Fibroblast of skin of abdomen (primary cell): ENCODE measurements at regions not wholly inside any gene's neighbourhood (a gene's known extent, or its start where the extent isn't known, plus 50 kb on each side); places are given as distances from the start of the nearest gene placed in this dataset.
"Not testable (repeated sequence)": the region's sequence is repeated elsewhere in the genome, so short reads cannot be mapped to it uniquely, and the experiment has no call there.

ENCODE experiments used
- DNase-seq: peaks from one replicate; pipeline ENCODE4 v3.0.0-alpha.2; 2013

DNA sequence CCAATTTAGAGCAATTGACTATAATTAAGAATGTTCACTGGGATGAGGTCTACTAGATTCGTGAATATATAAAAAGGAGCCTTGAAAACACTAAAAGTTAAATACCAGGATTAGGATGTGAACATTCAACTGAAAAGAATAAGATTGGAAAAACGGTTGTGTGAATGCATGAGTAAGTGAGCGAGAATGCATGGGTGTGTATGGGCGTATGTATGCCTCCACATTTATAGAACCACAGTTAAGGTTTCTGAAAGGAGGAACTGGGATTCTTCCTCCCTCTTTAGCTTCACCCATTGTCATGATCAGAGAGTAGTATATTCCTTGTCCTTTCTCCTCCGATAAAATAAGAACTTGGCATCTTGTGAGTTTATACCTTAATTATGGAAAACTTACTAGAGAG lies 151.1 kb upstream of the UBE2E3 start:
- no peak for DNase-seq

DNA sequence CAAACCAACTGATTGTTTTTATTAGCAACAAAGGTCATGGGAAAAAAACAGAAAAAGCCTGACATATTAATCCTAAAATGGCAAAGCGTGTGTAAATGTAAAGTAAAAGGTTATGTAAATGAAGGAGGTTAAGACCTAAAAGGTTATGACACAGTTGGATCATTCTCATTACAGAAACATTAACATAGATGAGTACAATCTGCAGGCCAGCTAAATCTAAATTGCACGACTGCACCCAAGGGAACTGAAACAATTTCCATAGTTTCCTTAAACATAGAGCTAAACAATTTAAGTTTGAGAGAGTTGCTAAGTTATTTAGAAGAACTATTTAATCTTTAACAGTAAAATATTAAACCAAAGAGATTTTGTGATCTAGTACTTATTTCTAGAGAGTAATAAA lies 151.6 kb upstream of the UBE2E3 start:
- no peak for DNase-seq

DNA sequence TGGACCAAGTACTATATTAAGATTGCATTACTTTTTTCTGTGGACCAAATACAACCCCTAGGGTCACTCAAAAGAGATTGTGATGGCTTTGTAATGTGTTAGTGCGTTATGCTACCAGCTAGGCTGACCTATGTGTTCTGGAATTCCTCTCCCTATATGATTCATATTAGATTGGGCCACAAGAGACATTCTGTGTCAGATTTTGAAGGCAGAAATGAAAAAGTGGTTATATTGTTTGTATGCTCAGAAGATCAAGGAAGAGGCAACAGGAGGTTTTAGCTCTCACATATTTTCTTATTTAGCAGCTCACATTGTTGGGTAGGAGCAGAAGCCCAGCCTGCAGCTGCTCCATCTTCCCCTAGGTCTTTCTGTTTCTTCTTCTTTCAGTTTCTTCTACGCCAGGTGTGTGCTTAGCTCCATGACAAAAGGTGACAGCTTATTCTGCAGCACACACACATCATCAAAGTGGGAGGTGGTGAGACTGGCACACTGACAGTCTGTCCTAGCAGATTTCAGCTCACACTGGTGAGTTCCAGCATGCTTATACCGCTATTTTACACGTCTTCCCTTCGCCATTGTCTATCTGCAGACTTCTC lies 156.8 kb upstream of the UBE2E3 start:
- DNase-seq: peak; percentile 76

DNA sequence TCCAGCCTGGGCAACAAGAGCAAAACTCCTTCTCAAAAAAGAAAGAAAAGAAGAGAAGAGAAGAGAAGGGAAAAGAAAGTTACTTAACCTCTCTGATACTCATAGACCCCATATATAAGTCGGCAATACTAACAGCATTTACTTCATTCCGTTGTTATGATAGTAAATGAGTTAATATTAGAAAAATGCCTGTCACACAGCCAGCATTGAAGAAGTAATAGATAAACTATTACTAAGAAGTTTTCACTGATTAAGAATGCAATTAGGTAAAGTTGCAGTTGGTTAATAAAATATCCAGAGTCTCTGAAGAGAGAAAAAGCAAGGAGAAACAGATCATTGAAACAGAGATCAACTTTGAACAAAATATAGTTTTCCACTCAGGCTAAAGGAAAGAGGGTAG lies 161.3 kb upstream of the UBE2E3 start:
- peak; percentile 2 for DNase-seq

DNA sequence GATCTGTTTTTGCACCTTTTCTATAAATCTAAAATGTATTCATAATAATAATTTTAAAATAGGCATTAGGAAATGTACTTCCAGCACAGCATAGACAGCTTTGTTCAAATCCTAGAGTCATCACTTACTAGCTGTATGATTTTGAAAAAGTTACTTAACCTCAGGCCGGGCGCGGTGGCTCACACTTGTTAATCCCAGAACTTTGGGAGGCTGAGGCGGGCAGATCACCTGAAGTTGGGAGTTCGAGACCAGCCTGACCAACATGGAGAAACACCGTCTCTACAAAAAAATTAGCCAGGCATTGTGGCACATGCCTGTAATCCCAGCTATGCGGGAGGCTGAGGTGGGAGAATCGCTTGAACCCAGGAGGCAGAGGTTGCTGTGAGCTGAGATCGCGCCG lies 161.7 kb upstream of the UBE2E3 start:
- DNase-seq: not testable (repeated sequence)

DNA sequence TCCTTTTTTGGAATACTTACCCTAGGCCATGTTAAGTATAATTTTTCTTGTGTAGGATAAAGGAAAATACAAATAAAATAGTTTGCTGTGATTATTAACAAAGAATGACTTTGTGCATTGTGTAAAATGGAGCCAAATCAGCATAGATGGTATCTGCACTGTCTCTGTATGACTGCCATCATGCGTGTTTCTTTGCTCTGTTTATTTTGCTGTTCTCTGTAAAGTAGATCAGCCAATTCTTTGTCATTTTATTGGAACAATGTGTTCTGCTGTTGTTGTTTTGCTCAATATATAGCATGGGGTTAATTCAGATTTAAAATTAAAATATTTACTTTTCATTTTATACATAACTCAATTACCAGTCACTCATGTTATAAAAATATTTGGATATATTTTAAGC lies 181.3 kb upstream of the UBE2E3 start:
- no peak for DNase-seq

DNA sequence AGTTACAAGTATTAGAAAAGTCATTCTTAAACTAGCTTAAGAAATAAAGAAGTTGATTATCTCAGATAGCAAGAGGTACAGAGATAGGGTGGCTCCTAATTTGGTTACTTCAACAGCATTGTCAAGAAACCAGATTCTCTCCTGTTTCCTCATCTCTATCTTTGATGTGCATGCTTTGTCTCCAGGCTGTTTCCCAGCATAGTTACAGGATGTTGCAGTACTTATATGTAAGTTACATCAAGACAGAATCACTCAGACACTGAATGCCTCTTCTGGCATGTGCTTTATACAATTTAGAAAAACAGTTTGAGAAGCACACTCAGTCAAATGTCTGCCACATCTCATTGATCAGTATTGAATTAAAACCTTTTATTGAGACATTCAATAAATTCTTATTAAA lies 189.5 kb upstream of the UBE2E3 start:
- DNase-seq: peak; percentile 73

DNA sequence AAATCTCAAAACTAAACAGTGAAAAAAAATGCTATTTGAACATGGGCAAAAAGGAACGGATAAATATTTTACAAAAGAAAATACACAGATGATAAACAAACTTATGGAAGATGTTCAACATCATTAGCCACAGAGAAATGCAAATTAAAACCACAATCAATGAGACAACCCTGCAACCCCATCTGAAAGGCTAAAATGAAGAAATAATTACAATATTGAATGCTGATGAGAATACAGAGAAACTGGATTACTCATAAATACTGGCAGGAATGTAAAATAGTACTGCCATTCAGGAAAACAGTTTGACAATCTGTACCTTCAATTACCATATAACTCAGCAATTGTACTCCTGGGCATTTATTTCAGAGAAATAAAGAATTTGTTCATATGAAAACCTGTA lies 193.1 kb upstream of the UBE2E3 start:
- peak; percentile 58 for DNase-seq

DNA sequence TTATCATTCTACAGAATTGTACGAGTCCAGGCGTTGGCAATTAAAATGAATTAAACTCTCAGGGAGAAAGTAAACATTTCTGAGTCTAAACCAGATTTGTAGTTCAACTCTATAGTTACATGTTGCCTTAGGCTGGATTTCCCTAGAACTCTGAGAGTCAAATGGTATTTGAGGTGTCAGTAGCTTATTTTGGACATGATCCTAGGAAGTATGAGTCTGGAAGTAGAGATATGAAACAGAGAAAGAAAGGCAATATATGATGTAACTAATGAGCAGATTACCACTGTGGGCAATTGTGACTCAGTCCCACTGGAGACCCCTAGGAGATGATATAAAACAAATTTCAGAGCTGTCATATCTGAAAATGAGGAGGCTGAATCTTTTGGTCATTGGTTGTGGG lies 199.1 kb upstream of the UBE2E3 start:
- peak; percentile 11 for DNase-seq

DNA sequence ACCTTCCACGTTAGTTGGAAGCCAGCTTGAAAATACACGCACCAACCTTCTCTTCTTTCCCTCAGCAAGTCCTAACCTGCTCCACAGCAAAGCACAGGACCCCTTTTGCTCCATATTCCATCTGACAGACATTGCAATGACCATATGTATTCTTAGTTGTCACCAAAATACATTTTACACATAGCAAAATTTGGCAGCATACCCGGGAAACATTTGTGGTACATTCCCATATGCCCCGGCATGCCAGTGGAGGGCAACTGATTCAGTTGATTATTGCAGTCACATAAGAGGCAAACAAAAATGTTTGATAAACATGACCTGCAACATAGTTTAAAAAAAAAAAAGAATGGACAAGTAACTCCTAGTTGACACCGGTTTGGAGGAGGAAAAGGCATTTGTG lies 202.1 kb upstream of the UBE2E3 start:
- no peak for DNase-seq

DNA sequence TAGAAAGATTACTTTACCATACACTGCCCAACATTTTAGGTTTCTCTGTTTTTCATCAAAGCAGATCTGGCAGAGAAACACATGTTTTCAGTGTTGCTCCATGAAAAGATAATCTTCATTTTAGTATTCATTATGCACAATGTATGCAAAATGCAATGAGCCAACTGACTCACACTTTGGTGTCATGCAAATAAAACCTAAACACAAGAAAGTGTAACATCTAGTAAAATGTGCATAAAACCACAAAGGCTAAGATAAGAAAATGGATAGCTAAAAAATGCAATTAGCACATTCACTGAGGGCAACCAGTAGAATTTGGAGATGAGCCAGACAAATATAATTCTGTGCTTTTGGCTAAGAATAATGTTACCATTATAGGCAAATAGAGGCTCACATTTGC lies 203.5 kb upstream of the UBE2E3 start:
- DNase-seq: peak; percentile 73

DNA sequence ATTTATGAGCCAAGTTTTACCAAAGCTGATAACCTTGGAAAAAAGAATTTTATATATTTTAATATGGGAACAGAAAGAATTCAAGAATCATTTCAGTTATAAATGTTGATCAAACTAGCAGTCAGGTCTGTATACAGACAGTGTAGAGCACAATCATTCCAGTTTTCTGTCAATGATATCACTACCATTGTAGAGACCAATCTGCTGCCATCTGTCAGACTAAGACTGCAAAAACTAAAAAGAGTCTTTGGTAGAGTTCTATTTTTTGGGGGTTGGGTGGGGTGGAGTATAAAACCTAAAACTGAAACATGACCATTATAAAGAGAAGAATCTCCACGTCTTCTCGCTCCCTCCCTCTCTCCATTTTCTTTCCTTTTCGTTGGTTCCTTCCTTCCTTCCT lies 204.7 kb upstream of the UBE2E3 start:
- no peak for DNase-seq

DNA sequence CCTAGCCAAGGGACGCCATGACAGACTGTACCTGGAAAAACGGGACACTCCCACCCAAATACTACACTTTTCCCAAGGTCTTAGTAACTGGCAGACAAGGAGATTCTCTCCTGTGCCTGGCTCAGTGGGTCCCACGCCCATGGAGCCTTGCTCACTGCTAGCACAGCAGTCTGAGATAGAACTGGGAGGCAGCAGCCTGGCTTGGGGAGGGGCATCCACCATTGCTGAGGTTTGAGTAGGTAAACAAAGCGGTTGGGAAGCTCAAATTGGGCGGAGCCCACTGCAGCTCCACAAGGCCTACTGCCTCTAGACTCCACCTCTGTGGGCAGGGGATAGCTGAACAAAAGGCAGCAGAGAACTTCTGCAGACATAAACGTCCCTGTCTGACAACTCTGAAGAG lies 215.1 kb upstream of the UBE2E3 start:
- not testable (repeated sequence) for DNase-seq

DNA sequence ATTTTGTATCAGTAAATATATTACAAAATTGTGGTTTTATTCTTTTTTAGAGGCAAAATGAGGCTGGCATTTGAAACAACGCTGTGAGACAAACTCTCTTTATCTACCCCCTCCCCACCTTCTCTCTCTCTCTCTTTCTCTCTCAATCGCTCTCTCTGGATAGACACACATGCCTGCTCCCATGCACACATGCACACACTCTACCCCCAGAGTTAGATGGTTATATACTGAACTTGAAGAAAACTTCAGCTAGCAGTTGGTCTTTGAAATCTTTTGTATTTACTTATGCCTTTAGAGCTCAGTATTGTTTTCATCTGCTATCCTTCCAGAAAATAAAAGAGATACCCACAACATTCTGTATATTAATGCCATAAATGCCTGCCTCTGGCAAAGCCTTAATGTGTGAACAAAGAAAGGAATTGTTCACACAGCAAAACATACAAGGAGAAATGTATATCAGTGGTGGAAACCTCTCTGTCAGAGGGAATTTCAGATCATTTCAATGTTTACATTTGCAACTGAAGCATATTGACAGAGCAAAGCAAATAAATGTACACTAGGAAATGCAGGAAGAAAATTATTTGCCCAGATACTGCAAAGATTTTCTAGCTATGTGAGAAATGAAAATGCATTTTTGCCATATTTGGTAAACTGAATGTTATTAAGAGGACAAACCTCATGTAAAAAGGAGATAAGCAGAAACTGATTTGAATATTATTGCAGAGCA lies 217.0 kb upstream of the UBE2E3 start:
- DNase-seq: no peak

DNA sequence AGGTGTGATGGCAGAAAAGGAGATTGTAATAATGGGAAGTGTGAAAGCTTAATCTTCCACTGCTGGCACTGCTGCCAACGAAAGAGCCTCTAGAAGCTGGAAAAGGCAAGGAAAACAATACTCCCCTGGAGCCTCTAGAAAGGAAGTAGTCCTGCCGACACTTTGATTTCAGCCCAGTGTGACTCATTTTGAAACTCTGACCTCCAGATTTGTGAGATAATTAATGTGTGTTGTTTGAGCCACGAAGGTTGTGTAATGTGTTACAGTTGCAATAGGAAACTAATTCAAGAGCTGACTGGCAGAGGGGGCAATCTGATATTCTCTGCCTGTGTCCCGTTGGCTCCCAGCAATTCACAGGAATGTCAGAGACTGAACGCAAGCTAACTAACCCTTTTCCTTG lies 219.2 kb upstream of the UBE2E3 start:
- DNase-seq: peak; percentile 58

DNA sequence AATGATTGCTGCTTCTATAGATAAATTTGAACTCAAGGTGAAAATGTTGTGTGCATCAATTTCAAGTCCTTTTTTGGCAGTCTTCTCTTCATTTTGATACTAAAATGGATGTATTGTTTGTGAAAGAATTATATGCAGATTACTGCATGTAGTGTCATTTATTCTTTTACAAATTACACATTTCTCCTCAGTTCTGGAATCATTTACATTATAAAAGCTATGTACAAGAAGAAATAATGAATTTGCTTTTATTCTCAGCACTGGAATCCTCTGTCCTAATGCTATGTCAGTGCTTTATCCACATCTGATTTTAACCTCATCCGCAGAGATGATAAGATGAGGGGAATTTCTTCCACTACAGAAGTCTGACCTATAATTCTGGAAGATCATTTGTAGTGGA lies 220.8 kb upstream of the UBE2E3 start:
- no peak for DNase-seq

DNA sequence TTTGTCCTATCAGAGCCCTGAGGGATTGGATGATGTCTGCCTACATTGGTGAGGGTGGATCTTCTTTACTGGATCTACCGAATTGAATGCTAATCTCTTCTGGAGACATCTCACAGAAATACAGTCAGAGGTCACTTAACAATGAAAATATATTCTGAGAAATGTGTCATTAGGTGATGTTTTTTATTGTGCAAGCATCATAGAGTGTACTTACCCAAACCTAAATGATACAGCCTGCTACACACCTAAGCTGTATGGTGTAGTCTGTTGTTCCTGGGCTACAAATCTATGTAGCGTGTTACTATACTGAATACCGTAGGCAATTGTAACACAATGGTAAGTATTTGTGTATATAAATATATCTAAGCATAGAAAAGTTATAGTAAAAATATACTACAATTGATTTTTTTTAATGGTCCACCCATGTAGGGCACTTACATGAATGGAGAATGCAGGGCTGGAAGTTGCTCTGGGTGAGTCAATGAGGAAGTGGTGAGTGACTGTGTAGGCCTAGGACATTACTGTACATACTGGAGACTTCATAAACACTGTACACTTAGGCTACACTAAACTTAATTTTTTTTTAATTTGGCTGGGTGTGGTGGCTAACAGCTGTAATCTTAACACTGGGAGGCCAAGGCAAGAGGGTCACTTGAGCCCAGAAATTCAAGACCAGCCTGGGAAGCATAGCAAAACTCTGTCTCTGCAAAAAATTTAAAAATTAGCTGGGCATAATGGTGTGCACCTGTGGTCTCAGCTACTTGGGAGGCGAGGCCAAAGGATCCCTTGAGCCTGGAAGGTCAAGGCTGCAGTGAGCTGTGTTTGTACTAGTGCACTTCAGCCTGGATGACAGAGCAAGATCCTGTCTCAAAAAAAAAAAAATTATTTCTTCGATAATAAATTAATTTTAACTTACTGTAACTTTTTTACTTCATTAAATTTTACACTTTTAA lies 226.3 kb upstream of the UBE2E3 start:
- DNase-seq: peak; percentile 55

DNA sequence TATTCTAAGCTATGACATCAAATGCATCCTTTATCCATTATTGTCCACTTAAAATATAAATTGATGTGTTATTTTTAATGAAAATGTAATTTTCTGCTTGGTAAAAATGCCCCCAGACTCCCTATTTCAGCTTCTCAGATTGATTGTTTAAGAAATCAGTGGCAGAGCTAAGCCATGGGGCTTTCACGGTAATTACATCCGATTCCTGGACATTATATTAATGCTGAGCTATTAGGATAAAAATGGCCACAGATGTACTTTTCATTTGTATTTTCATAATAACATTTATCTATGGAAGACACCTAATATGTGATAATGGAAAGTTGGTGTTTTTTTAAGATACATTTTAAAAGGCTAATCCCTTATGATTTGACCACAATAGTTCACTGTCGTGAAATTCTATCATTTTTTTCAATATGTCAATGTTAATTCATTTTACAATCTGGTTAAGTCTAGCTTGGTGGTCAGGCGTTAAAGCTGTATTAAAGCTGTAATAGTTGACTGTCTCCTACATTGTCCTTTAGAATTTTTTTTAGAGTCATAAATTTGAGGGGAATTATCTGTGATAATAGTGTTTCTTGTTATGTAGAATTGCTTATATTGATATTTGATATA lies 229.0 kb upstream of the UBE2E3 start:
- DNase-seq: no peak

DNA sequence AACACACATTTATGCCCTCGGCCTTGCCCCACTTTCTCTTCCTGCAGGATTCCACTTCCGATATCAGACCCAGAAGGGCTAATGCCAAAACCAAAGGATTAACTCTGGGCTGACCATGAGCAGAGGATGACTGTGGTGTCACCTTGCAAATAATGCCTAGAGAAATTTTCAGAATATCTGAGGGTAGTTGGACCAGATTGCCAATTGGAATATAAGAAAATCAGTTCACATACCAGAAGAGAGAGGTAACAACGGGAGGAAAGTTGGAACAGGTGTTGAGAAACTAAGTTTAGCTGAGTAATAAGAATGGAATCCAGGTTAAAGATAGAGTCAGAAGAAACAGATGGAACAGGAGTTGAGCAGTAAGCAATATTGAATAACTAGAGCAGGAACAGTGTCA lies 232.7 kb upstream of the UBE2E3 start:
- DNase-seq: no peak

DNA sequence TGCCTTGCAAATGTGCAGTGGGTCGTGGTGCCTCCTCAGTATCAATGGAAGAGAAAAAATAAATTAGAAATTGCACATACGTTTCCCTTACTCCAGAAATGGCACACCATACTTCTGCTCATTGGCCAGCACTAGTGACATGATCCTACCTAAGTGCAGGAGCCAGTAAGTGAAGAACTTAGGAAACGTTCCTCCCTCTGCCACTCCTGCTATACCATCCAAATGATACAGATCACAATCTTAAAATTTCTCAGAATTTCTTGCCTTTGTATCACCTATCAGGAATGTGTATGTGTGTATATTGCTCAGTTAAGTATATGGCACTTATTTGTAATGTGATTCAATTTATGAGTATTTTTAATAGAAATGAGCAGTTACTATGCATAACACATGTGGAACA lies 237.0 kb upstream of the UBE2E3 start:
- DNase-seq: no peak

DNA sequence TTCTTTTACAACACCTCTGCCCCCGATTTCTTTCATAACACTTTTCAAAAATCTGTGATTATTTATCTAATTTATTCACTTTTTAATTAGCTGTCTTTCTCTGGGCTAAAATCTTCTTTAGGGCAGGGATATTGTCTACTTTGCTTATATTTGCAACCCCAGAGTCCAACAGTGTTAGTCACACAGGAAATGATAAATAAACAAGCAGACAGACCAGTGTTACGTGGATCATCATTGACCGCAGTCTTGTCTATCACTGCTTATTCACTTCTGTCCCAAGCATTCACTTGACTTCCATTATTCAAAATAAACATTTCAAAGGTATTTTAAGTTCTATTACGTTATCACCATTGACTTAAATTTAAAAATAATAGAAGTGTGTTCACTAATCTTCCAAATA lies 237.6 kb upstream of the UBE2E3 start:
- DNase-seq: peak; percentile 48

DNA sequence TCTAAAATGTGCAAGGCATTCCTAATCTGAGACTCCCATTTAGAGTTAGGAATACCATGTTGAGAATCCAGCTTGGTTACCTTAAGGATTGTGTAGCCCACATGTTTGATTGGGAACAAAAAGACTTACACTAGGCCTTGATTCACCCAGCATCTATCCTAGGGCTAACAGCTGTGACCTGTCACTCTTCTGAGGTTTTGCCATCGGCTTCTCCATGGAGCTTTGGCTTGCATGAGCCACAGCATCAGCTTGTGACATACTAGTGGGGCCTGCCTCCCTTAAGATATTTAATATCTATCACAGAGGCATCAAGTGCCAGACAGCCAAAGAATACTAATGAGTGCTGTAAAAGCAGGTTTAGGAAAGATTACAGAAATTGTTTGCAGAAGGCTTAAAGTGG lies 241.3 kb upstream of the UBE2E3 start:
- DNase-seq: no peak

DNA sequence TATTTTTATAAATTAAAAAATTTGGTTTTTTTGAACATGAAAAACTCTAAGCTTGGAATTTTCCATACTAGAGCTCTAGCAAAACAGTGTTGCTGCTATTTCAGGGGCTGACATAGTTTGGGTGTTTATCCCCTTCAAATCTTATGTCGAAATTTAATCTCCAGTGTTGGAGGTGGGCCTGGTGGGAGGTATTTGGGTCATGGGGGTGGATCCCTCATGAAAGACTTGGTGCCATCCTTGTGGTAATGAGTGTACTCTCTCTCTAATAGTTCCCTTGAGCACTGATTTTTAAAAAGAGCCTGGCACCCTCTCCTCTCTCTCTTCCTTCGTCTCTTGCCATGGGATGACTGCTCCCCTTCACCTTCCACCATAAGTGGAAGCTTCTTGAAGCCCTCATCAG lies 244.6 kb upstream of the UBE2E3 start:
- no peak for DNase-seq
